K562 (cell line): ENCODE measurements at regions not wholly inside any gene's neighbourhood (a gene's known extent, or its start where the extent isn't known, plus 50 kb on each side); places are given as distances from the start of the nearest gene placed in this dataset.

ENCODE experiments used
- BRD9 ChIP-seq: fragments of 450-650 bp; IDR thresholded peaks from 2 replicates; pipeline ENCODE4 v1.6.1; 2018; ENCODE audit warnings: low read depth; ENCODE audit not compliant: partially characterized antibody
- COPS2 ChIP-seq: fragments of 450-650 bp; conservative IDR thresholded peaks from 2 replicates; pipeline ENCODE4 v1.6.1; 2016; ENCODE audit warnings: mild to moderate bottlenecking, moderate library complexity
- E2F8 ChIP-seq: fragments of 450-650 bp; IDR thresholded peaks from 2 replicates; pipeline ENCODE4 v1.7.1; 2018; ENCODE audit warnings: mild to moderate bottlenecking, low read depth; ENCODE audit not compliant: partially characterized antibody
- ELF1 ChIP-seq: fragments of 200-800 bp; sonication (Bioruptor generic); IDR thresholded peaks from 2 replicates; pipeline ENCODE4 v1.6.1; 2016; ENCODE audit warnings: missing genetic modification characterization, missing compliant biosample characterization
- ELF4 ChIP-seq: fragments of 450-650 bp; formaldehyde crosslinking; IDR thresholded peaks from 2 replicates; pipeline ENCODE4 v1.4.0; 2022; ENCODE audit warnings: missing genetic modification characterization
- FOSL1 ChIP-seq: fragments of 200-800 bp; sonication (Bioruptor generic); conservative IDR thresholded peaks from 2 replicates; pipeline ENCODE4 v1.6.1; 2016; ENCODE audit warnings: missing genetic modification characterization, missing compliant biosample characterization
- FOXA1 ChIP-seq: fragments of 450-650 bp; IDR thresholded peaks from 2 replicates; pipeline ENCODE4 v1.6.1; 2016; ENCODE audit warnings: mild to moderate bottlenecking, borderline replicate concordance
- GABPA ChIP-seq: fragments of 200-800 bp; sonication (Bioruptor generic); conservative IDR thresholded peaks from 2 replicates; pipeline ENCODE4 v1.6.1; 2016; ENCODE audit warnings: low read depth, missing genetic modification characterization, missing compliant biosample characterization
- HDGF ChIP-seq: fragments of 450-650 bp; IDR thresholded peaks from 2 replicates; pipeline ENCODE4 v1.6.1; 2016
- HES1 ChIP-seq: fragments of 450-650 bp; IDR thresholded peaks from 2 replicates; pipeline ENCODE4 v1.6.1; 2016; ENCODE audit warnings: low read depth, mild to moderate bottlenecking, moderate library complexity
- HIVEP1 ChIP-seq: fragments of 250-450 bp; sonication (Bioruptor Pico); IDR thresholded peaks from 2 replicates; pipeline ENCODE4 v1.4.0; 2020; ENCODE audit warnings: mild to moderate bottlenecking
- KHSRP ChIP-seq: fragments of 450-650 bp; IDR thresholded peaks from 2 replicates; pipeline ENCODE4 v1.6.1; 2017
- MAFF ChIP-seq: IDR thresholded peaks from 2 replicates; pipeline ENCODE4 v1.6.1; 2012; ENCODE audit warnings: low read length, improper control_type of control experiment
- MCM7 ChIP-seq, 2 experiments: fragments of 450-650 bp; IDR thresholded peaks; 2 replicates each; pipeline ENCODE4 v1.6.1; 2016 to 2018
- POLR2AphosphoS2 ChIP-seq: IDR thresholded peaks from 2 replicates; pipeline ENCODE4 v1.6.1; 2012; ENCODE audit warnings: low read length, improper control_type of control experiment
- RFX5 ChIP-seq: IDR thresholded peaks from 2 replicates; pipeline ENCODE4 v1.6.1; 2011; ENCODE audit warnings: low read depth, mild to moderate bottlenecking, improper control_type of control experiment, low read length
- SREBF1 ChIP-seq: fragments of 150-350 bp; IDR thresholded peaks from 2 replicates; pipeline ENCODE4 v1.6.1; 2014; ENCODE audit warnings: antibody characterized with exemption, low read depth, low read length, borderline replicate concordance
- TARDBP ChIP-seq: fragments of 450-650 bp; IDR thresholded peaks from 2 replicates; pipeline ENCODE4 v1.6.1; 2016
- WHSC1 ChIP-seq: IDR thresholded peaks from one replicate; pipeline ENCODE4 v1.6.1; 2012; ENCODE audit warnings: low read length, control low read depth, inconsistent platforms
- ZBTB43 ChIP-seq: sonication (generic); formaldehyde crosslinking; IDR thresholded peaks from 2 replicates; pipeline ENCODE4 v1.8.0; 2023; ENCODE audit warnings: mild to moderate bottlenecking, missing genetic modification reagents
- ZKSCAN1 ChIP-seq: fragments of 150-350 bp; IDR thresholded peaks from 2 replicates; pipeline ENCODE4 v1.6.1; 2016; ENCODE audit warnings: low read depth, low read length
- ZNF253 ChIP-seq: fragments of 250-450 bp; sonication (Bioruptor Pico); conservative IDR thresholded peaks from 2 replicates; pipeline ENCODE4 v1.6.1; 2021; ENCODE audit warnings: mild to moderate bottlenecking
- ZNF347 ChIP-seq: fragments of 450-650 bp; formaldehyde crosslinking; IDR thresholded peaks from 2 replicates; pipeline ENCODE4 v1.4.0; 2020; ENCODE audit warnings: low read depth, mild to moderate bottlenecking, moderate library complexity
- ZNF41 ChIP-seq: fragments of 250-450 bp; sonication (Bioruptor Pico); conservative IDR thresholded peaks from 2 replicates; pipeline ENCODE4 v1.4.0; 2020; ENCODE audit warnings: mild to moderate bottlenecking
- ZNF707 ChIP-seq: fragments of 250-450 bp; sonication (Bioruptor Pico); conservative IDR thresholded peaks from 2 replicates; pipeline ENCODE4 v1.8.0; 2022; ENCODE audit warnings: inconsistent platforms, mild to moderate bottlenecking, moderate library complexity
- ZNF764 ChIP-seq: fragments of 250-450 bp; sonication (Bioruptor Pico); IDR thresholded peaks from 2 replicates; pipeline ENCODE4 v1.4.0; 2020; ENCODE audit warnings: low read depth, mild to moderate bottlenecking, moderate library complexity
- ZNF785 ChIP-seq: fragments of 250-450 bp; sonication (Bioruptor Pico); IDR thresholded peaks from 2 replicates; pipeline ENCODE4 v1.4.0; 2020; ENCODE audit warnings: mild to moderate bottlenecking

GRCh38 chr7:106978425-106979420, 65.8 kb upstream of the PRKAR2B start (continued):
- TF ChIP-seq E2F8: peak; percentile 69
- no peak; the same call in 1 of the 2 replicates for TF ChIP-seq TARDBP
- no peak; the same call in 1 of the 2 replicates for TF ChIP-seq FOXA1
- no peak for TF ChIP-seq ZNF785
- TF ChIP-seq ZNF707 (CRISPR knock-in tag): no peak
- 0 out of 2 replicates have a peak, but pooled peaks have one; percentile 6 for TF ChIP-seq ZBTB43 (CRISPR knock-in tag)
- no peak for TF ChIP-seq POLR2AphosphoS2
- TF ChIP-seq HDGF: no peak
- TF ChIP-seq KHSRP: peak; percentile 79; the same call in 1 of the 2 replicates
- no peak for TF ChIP-seq COPS2
- 0 out of 2 replicates have a peak, but pooled peaks have one; percentile 10 for TF ChIP-seq ZNF41 (CRISPR knock-in tag)
- peak; percentile 12; the same call in 1 of the 2 replicates for TF ChIP-seq ELF4 (CRISPR knock-in tag)
- no peak for TF ChIP-seq RFX5
- peak; percentile 34; the same call in 1 of the 2 replicates for TF ChIP-seq ZKSCAN1
- peak; percentile 70 for TF ChIP-seq FOSL1
- no peak for TF ChIP-seq ZNF253 (CRISPR knock-in tag)
- TF ChIP-seq ZNF764: no peak
- TF ChIP-seq SREBF1: no peak
- no peak; the same call in 1 of the 2 replicates for TF ChIP-seq MAFF
- TF ChIP-seq GABPA (tag): peak; percentile 60
- TF ChIP-seq ZNF347 (CRISPR knock-in tag): no peak
- TF ChIP-seq HES1: peak; percentile 22; the same call in 1 of the 2 replicates
- no peak for TF ChIP-seq WHSC1
- no peak for TF ChIP-seq MCM7 (IDR thresholded peaks at IDR 0.05)
- no peak for TF ChIP-seq HIVEP1 (CRISPR knock-in tag)
- peak; percentile 95 for TF ChIP-seq BRD9
- no peak for TF ChIP-seq ELF1
